HUDEP-2 (cell line): ENCODE measurements at regions not wholly inside any gene's neighbourhood (a gene's known extent, or its start where the extent isn't known, plus 50 kb on each side); places are given as distances from the start of the nearest gene placed in this dataset.

ENCODE experiments used
- DNase-seq, 76 experiments: peaks; one replicate each; lab custom pipeline; 2025; ENCODE audit not compliant: unreplicated experiment in 76 of 76; lab: John Stamatoyannopoulos, UW

GRCh38 chr15:38692789-38693062 is 128.1 kb upstream of the RASGRP1 start:
- no peak for DNase-seq

GRCh38 chr15:38695249-38696108 is 130.9 kb upstream of the RASGRP1 start:
- DNase-seq, result no peak

DNA sequence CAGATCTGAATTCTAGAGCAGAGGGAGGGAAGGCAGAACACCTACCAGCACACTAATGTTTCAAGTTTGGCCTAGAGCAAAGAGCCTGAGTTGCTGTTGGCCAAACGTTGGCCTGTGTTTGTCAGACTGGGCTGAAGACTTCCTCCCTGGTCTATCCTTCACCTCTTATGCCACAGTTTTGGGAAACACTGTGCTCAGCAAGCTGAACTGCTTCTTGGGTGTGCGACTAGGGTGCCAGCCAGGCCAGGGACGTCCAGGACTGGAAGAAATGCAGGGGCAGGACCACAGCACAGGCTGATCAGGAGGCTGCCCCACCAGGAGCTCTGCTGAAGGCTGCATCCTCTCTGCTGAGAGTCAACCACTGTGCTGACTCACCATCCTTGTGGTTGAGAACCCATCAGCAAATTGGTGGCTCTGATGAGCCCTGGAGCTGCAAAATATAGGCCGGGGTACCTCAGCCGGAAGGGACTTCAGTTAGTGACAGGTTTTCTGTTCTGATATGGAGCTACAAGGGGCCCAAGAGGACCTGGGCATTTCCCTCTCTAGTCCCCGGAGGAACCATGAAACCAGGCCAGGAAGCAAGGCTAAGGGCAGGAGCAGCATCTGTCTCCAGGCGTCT is 131.6 kb upstream of the RASGRP1 start:
- DNase-seq, result no peak

DNA sequence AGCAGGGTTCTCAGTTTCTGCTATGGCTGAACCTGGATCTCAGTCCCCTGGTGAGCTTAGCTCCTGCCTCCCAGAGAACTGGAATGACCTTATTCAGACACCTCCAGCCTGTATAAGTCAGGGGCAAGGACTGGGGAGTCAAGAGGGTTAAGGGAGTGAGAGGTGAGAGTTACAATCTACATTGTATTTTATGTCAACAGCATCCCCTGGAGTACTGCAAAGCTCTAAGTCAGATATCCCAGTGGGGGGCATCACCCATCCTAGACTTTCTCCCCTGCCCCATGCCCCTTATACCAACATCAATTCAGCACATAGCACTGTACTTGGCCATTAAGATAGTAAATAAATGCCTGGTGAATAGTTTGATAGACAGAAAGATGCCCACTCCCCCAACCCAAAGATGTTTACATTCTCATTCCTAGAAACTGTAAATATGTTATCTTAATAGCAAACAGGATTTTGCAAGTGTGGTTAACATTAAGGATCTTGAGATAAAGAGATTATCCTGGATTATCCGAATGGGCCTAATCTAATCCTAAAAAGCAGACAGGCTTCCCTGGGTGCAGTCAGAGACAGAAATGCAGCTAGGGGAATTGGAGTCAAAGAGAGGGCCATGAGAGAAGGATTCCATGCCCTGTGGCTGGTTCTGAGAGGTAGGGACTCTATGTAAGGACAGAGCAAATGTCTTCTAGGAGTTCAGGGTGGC is 132.3 kb upstream of the RASGRP1 start:
- no peak for DNase-seq

DNA sequence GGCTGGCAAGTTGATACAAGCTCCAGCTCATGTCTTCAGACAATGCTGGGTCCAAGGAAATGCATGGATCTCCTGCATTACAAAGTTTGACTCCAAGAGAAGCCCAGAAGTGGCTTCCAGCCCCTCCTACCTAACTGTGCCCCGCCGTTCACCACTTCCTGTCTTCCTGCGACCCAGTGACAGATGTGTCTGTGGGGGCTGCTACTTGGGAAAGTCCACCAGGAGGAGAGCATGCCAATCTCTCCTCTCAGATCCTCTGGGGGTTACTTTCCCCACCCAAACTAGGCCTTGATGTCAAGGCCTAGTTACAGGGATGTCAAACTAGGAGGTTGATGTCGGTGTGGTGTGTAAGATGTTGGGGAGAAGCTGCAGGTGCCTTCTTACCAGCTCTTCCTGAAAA is 133.6 kb upstream of the RASGRP1 start:
- DNase-seq, result no peak

DNA sequence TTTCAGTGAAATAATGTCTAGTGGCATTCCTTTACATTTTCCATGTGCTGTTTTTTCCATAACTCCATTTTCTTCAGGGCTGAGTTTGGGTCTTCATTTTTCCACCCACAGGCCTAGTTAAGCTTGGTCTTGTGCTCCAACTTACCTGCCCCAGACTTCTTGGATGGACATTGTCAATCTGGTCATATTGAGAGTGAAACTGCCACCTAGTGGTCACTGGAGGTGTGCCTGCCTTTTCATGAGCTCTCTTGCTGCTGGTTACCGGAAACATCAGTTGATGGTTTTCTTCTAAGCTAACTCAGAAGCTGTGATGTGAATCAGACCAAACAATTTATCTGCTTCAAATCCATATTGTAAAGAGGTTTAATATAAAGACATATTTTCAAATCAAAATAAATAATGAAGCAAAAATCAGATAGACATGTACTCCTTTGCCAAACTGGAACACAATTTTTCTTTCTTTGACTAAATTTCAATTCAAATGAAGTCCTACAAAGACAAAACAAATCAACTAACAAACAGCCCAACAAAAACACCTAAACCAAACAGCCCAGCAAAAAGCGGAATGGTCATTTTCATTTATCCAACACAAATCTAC is 135.1 kb upstream of the RASGRP1 start:
- peak in 38 of 76 experiments; percentile 1 to 61 (median 22) for DNase-seq

- no peak for DNase-seq
These were observed 136.5 kb upstream of the RASGRP1 start for GRCh38 chr15:38701149-38701548.

GRCh38 chr15:38702178-38702912 is 137.7 kb upstream of the RASGRP1 start:
- DNase-seq, result no peak

DNA sequence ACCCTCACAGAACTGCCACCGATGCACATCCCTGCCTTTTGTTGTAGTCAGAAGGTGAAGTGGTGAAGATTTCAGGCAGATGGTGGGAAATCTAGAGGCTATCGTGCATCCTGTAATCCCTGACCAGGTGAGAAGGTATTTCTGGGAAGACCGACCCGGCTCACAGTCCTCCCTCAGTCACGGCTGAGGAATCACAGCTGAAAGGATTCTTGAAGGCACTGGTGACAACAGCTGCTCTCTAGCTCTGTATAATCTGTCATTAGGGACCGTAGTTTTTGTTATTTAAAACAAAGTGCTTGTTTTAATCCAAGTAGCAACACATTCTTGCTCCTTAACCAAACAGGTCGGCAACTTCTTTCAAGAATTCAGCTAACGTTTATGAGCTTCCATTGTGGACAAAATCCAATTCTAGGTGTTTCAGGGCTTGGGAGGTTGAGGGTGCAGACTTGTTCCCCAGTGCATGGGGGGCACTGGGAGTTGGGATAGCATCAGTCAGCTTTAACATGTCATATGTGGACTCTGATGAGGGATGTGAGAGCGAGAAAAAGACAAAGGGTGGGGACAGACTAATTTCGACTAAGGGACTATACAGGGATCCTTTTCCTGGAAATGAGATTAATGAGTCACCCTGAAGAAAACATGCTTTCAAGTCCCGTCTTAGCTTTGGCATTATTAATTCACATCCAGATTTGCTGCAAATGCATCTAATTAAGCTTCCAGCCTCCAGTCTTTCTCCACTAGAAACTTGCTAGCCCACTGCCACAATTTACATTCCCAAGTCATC is 141.0 kb upstream of the RASGRP1 start:
- no peak for DNase-seq

GRCh38 chr15:38706956-38707355 is 142.3 kb upstream of the RASGRP1 start:
- no peak for DNase-seq

- DNase-seq, result peak in 14 of 76 experiments; percentile 1 to 35 (median 14)
These were observed 143.4 kb upstream of the RASGRP1 start for GRCh38 chr15:38707802-38708671.

GRCh38 chr15:38708672-38709180 is 144.1 kb upstream of the RASGRP1 start:
- no peak for DNase-seq

GRCh38 chr15:38709196-38709595 is 144.6 kb upstream of the RASGRP1 start:
- DNase-seq, result no peak

GRCh38 chr15:38714309-38715072 is 149.9 kb upstream of the RASGRP1 start:
- no peak for DNase-seq

GRCh38 chr15:38720893-38721567 is 156.4 kb upstream of the RASGRP1 start:
- DNase-seq, result no peak

DNA sequence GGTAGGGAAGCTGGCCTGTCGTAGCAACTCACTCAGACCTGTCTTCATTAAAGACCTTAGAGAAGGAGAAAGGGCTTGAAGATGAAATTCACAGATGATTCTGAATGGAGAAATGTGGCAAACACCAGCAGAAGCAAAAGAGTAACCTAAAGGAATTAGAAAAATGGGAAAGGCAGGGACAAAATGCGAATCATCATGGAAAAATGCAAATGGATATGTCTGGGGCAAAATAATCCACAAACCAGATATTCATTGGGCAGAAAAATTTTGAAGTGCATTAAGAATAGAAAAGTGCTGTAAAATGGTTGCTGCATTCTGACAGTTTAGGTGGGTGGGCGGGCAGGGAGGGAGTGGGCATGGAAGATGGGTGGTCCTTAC is 156.9 kb upstream of the RASGRP1 start:
- no peak for DNase-seq

- no peak for DNase-seq
These were observed 157.6 kb upstream of the RASGRP1 start for GRCh38 chr15:38722236-38722635.

DNA sequence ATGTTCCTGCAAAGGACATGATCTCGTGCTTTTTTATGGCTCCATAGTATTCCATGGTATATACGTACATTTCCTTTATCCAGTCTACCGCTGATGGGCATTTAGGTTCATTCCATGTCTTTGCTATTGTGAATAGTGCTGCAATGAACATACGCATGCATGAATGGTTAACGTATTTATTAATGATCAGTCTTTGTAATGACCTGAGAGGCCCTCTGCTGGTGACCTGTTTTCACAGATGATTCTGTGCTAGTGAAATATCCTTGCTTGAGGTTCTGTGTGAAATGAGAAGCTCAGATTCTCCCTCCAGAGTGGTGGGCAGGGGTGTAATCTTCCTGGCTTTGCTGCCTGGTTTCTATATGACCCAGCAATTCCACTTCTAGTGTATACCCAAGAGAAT is 160.2 kb upstream of the RASGRP1 start:
- no peak for DNase-seq
